ENCODE measurements at regions not wholly inside any gene's neighbourhood (a gene's known extent, or its start where the extent isn't known, plus 50 kb on each side); places are given as distances from the start of the nearest gene placed in this dataset.

DNA sequence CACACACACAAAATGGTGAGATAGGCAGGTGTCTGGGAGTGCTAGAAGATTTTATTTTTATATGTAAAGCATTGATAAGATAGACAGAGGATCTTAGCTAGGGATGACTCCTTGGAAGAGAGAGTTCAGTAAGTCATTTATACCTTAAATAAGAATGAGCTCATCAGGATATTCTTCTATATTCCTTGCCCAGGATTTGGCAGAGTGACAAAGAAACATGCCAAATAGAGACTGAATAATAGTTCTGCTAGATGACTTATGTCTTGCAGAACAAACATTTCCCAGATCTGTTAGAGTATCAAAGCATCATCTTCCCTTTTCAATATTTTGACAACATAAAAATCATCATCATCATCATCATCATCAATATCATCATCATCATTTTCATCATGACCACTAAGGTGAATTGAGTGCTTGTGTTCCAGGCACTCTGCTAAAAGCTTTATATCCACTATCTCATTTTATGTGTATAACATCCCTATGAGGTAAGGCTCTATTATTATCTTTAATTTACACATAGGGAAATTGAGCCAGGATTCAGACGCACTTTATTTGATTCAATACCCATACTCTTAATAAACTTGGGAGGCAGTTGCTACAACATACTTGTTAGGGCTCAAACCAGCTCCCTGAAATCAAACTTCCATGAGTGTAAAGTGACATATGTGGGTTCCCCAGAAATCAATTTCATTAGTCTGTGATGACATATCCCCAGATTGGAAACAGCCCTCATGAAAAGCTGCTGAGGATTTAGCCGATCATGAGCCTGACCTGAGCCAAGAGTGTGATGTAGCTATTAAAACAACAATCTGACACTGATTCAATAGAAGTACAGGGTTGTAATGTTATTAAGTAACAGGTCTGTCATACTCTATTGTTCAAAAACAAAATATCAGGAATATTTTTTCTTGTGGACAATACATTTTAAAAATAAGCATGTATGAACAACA lies 176.3 kb upstream of the SEMA6A start:
- no peak for DNase-seq
- Mint-ChIP-seq H3K4me3 (no peak overlapping the region), H3K9me3 (no peaks in the 10 kb centered on the region), H3K27me3 (no peaks in the 10 kb centered on the region), H3K4me1 (no peaks in the 10 kb centered on the region), H3K36me3 (ENCODE audit: low read depth) (no peaks in the 10 kb centered on the region), H3K27ac (no peak overlapping the region)
- intact Hi-C loops (cut with micrococcal nuclease) = no loop called here

DNA sequence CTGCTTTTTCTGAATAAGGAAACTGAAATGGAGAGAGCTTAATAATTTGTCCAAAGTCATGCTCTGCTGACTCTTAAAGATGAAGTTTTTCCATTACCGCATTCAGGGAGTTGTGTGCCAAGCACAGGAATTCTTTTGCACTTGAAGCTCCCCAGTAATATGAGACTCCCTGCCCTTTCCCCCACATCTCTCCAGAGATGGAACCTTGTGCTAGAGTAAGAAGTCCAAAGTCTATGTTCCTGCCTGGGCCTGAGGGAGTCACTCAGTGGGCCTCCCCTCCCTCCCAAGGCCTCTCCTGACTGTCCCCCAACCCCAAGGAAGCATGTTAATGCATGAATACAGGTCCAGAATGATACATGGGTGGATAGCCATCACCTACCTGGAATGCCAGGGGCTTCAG lies 173.3 kb upstream of the SEMA6A start:
- no peaks in the 10 kb centered on the region for H3K4me1 Mint-ChIP-seq
- no peaks in the 10 kb centered on the region for H3K27me3 Mint-ChIP-seq
- no peak overlapping the region for H3K27ac Mint-ChIP-seq
- H3K4me3 Mint-ChIP-seq = no peak overlapping the region
- H3K9me3 Mint-ChIP-seq = peaks cover 5% of the 10 kb centered on the region
- intact Hi-C loops (cut with micrococcal nuclease) = no loop called here
- no peak for DNase-seq
- no peaks in the 10 kb centered on the region for H3K36me3 Mint-ChIP-seq (ENCODE audit: low read depth)

DNA sequence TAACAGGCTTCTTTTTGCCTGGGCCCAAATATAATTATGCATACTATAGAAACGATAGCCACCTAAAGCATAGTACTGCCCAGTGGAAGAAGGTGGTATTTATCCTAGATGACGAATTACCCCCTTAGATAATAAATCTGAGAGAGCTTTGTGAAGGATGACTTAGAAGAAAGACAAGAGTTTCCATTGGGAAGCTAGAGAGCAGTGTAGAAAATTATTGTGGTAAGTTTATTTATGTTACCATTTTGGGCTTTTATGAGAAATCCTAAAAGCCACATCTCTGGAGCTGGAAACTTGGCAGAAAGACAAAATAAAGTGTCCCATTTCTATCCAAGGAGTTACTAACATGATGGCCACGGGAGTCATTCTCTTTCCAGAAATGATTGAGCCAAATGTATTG lies 172.0 kb upstream of the SEMA6A start:
- H3K36me3 Mint-ChIP-seq (ENCODE audit: low read depth) = no peaks in the 10 kb centered on the region
- H3K9me3 Mint-ChIP-seq = peaks cover 8% of the 10 kb centered on the region
- H3K4me1 Mint-ChIP-seq = no peaks in the 10 kb centered on the region
- no peak overlapping the region for H3K4me3 Mint-ChIP-seq
- H3K27me3 Mint-ChIP-seq = no peaks in the 10 kb centered on the region
- intact Hi-C loops (cut with micrococcal nuclease) = no loop called here
- no peak overlapping the region for H3K27ac Mint-ChIP-seq
- no peak for DNase-seq

DNA sequence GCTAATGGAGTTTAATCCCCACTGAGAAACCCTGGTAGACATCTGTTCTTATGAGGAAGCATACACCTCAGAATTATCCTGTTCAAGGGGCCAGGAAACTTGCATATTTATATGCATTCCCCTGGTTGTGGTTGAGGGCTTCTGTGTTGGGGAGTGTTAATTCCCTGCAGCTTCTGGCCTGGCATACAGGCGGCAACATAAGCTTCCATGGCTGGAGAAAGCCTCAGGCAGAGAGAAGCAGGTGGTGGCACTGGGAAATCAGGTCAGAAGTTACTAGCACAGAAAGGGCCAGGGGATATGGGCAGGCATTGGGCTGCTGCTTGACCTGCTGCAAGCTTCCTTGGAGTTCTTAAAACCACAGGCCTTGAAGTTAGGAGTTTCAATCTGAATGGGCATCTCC lies 166.1 kb upstream of the SEMA6A start:
- intact Hi-C loops (cut with micrococcal nuclease) = no loop called here
- Mint-ChIP-seq H3K36me3 (ENCODE audit: low read depth) (no peaks in the 10 kb centered on the region), H3K4me3 (no peak overlapping the region), H3K27ac (no peak overlapping the region), H3K4me1 (no peaks in the 10 kb centered on the region), H3K27me3 (no peaks in the 10 kb centered on the region), H3K9me3 (peaks cover 8% of the 10 kb centered on the region)
- no peak for DNase-seq

DNA sequence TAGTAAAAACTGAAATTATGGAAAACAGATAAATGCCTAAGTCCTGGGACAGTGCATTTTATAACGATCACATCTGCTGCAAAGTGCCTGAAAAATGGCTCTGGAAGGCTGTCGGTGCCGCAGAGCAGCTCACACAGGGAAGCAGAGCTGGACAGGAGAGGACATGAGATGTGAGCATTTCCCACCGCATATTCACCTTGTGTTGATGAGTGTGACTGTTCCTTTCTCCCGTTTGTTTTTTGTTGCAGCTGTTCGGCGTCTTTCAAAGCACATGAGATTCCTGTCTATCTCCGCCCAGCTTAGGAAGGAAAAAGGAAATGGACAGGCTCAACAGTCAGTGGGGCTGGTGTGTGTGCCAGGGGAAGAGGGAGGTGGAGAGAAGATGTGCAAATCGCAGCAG lies 164.9 kb upstream of the SEMA6A start:
- Mint-ChIP-seq H3K27ac (no peak overlapping the region), H3K4me1 (no peaks in the 10 kb centered on the region), H3K27me3 (no peaks in the 10 kb centered on the region), H3K9me3 (peaks cover 8% of the 10 kb centered on the region), H3K4me3 (no peak overlapping the region), H3K36me3 (ENCODE audit: low read depth) (no peaks in the 10 kb centered on the region)
- intact Hi-C loops (cut with micrococcal nuclease) = no loop called here
- DNase-seq = no peak

DNA sequence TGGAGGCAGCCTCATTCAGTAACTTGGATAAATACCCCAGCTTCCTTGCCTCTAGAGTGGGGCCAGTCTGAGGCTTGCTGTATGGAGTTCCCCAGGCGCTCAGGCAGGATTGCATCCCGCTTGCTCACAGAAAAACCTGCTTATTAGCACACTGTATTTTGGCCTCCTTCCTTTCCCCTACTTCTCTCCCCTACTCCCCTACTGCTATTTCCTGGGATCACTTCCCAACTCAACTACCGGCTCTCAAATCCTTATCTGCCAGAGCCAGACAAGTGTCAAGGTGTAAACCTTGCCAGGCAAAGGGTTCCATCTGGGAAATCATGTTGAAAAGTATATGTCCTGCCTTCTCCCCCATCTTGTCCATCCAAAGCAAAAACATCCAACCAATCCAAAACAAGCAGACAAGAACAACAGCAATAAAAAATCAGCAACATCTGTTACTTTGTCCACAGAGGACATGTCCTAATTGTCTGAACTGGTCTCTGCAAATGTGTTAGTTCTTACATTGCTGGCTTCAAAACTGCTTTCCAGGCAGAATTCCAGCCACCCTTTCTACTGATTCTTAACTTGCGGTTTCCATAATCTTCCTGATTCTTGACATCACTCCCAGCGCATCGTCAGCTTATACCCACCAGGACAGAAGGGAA lies 164.1 kb upstream of the SEMA6A start:
- no peak for DNase-seq
- no peak overlapping the region for H3K4me3 Mint-ChIP-seq
- no peak overlapping the region for H3K27ac Mint-ChIP-seq
- H3K4me1 Mint-ChIP-seq = no peaks in the 10 kb centered on the region
- intact Hi-C loops (cut with micrococcal nuclease) = no loop called here
- peaks cover 3% of the 10 kb centered on the region for H3K9me3 Mint-ChIP-seq
- no peaks in the 10 kb centered on the region for H3K27me3 Mint-ChIP-seq
- no peaks in the 10 kb centered on the region for H3K36me3 Mint-ChIP-seq (ENCODE audit: low read depth)

DNA sequence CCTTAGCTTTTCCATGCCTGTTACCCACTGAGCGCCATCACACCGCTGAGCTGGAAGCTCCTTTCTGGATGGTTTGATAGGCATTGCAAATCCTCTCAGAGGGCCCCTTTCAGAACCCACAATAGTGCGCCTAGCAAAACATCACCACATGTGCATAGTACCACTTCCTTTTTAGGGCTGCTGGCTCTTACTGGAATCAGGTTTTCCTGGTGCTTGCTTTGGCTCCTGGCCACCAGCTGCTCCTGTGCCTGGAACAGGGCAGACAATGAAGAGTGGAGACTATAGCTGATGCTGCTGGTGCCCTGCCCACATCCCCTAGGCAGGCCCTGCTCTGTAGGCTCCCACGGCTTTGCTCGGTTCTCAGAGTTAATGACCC lies 163.6 kb upstream of the SEMA6A start:
- peaks cover 3% of the 10 kb centered on the region for H3K9me3 Mint-ChIP-seq
- no peaks in the 10 kb centered on the region for H3K4me1 Mint-ChIP-seq

DNA sequence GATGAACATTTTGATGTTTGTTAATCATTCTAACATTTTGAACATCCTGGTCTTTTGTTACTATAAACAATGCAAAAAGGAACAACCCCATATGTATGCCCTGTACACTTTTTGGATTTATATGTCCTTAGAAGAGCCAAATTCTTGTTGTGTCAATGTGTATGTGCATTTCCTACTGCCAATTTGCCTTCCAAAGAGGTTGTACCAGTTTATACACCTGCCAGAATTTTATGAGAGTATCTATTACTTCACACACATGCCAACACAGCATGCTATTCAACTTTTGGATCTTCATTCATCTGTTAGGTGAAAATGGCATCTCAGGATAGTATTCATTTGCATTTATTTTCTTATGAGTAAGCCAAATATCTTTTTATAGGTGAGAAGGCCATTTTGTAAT lies 162.0 kb upstream of the SEMA6A start:
- no peaks in the 10 kb centered on the region for H3K36me3 Mint-ChIP-seq (ENCODE audit: low read depth)
- no peak overlapping the region for H3K4me3 Mint-ChIP-seq
- H3K27me3 Mint-ChIP-seq = no peaks in the 10 kb centered on the region
- no peak overlapping the region for H3K27ac Mint-ChIP-seq
- H3K4me1 Mint-ChIP-seq = no peaks in the 10 kb centered on the region
- no peaks in the 10 kb centered on the region for H3K9me3 Mint-ChIP-seq
- intact Hi-C loops (cut with micrococcal nuclease) = no loop called here
- DNase-seq = no peak

More for the DNA sequence above, 163.6 kb upstream of the SEMA6A start:
- intact Hi-C loops (cut with micrococcal nuclease) = no loop called here
- H3K4me3 Mint-ChIP-seq = no peak overlapping the region
- H3K36me3 Mint-ChIP-seq (ENCODE audit: low read depth) = no peaks in the 10 kb centered on the region
- H3K27ac Mint-ChIP-seq = no peak overlapping the region
- no peak for DNase-seq
- no peaks in the 10 kb centered on the region for H3K27me3 Mint-ChIP-seq

DNA sequence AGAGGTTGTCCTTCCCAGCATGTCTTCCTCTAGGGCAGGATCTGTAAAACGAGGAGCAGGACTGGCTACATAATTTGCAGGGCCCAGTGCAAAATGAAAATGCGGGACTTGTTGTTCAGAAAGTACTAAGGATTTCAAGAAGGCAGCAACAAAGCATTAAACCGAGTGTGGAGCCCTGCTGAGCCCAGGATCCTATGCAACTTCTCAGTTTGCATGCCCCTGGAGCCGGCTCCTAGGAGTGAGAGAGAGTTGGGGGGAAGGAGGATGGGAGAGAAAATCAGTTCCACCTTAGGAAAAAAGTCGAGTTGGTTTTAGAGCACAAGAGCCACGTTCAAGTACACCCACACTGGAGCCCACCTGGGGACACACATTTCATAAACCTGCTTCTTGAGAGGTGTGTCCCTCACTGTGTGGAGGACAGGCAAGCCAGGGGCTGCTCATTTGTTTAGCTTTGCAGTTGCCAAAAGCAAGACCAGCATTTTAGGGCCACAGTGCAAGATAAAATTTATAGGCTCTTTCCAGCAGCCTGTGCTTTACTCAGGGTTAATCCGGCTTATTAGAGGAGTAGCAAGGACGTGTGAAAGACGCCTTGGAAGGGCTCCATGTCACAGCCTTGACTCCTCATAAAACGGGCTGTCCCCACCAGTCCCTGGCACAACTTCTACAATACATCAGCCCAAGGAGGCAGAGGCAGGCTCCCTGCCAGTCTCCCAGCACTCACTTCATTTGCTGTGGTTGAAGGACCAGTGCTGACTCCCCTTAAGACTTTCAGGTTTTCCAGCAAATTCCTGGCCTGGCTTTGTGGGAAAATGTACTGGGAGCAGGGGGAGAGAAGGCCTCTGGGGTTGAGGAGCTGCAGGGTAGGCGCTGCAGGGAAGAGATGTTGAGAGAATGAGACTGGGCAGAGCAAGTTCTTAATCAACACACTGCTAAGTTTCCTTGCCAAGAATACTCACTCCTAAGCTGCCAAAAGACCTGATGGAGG lies 159.7 kb upstream of the SEMA6A start:
- Mint-ChIP-seq H3K36me3 (ENCODE audit: low read depth) (no peaks in the 10 kb centered on the region), H3K9me3 (no peaks in the 10 kb centered on the region), H3K4me3 (no peak overlapping the region), H3K27me3 (no peaks in the 10 kb centered on the region), H3K4me1 (no peaks in the 10 kb centered on the region), H3K27ac (no peak overlapping the region)
- intact Hi-C loops (cut with micrococcal nuclease) = no loop called here
- DNase-seq = no peak

DNA sequence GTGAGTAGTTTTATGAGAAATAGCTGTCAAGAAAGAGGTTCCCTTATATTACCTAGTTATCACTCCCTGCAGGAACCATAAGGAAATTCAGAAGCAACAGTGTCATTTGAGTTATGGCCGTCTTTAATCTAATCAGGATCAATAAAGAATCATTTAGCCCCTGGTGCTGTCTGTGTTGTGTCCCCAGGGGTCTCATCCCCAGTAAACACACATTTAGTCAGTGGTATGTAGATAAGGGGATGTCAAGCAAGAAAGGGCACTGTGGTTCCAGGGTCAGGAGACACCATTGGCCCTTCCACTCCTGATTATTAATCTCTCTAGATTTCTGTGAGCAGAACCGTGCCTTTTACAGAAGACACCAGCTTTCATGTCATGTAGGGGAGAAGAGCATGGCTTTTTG lies 158.0 kb upstream of the SEMA6A start:
- Mint-ChIP-seq H3K27ac (no peak overlapping the region), H3K36me3 (ENCODE audit: low read depth) (no peaks in the 10 kb centered on the region), H3K4me3 (no peak overlapping the region), H3K9me3 (no peaks in the 10 kb centered on the region), H3K4me1 (no peaks in the 10 kb centered on the region), H3K27me3 (no peaks in the 10 kb centered on the region)
- no peak for DNase-seq
- intact Hi-C loops (cut with micrococcal nuclease) = no loop called here

DNA sequence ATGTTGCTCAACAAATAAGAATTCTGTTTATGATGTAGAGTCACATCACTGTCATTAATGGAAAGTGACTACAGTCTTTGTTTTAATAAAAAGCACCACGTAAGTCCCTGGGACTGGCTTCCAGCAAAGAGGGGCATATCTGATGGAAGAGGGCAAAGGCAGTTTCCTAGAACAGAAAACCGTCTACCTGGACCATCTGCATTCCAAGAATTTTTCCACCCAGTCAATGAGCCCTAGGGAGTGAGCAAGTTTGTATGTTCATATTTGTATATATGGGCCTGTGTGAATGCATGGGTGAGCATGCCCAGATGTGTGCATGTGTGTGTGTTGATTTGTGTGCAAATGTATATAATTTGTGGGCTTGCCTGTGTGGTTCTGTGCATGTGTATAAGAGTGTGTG lies 156.8 kb upstream of the SEMA6A start:
- DNase-seq = no peak
- H3K4me3 Mint-ChIP-seq = no peak overlapping the region
- no peak overlapping the region for H3K27ac Mint-ChIP-seq
- H3K36me3 Mint-ChIP-seq (ENCODE audit: low read depth) = no peaks in the 10 kb centered on the region
- H3K9me3 Mint-ChIP-seq = no peaks in the 10 kb centered on the region
- H3K4me1 Mint-ChIP-seq = no peaks in the 10 kb centered on the region
- no peaks in the 10 kb centered on the region for H3K27me3 Mint-ChIP-seq
- intact Hi-C loops (cut with micrococcal nuclease) = no loop called here

DNA sequence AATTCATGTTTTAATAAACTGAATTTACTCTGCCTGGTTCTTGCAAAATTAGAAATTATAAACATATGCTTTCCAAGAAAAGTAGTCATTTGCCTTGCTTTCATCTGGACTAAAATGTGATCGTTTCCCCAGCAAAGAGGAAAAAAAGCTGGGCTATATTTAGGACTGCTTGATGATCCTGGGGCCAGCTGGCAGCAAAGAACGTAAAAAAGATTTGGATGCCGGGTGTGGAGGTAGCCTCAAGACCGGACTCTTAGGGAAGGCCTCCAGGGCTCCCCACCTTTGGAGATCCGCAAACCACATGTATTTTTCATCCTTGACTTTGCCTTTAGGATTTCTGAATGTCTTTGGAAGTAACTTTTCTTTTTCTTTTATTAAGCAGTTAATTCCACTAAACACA lies 156.1 kb upstream of the SEMA6A start:
- intact Hi-C loops (cut with micrococcal nuclease) = no loop called here
- H3K4me3 Mint-ChIP-seq = no peak overlapping the region

DNA sequence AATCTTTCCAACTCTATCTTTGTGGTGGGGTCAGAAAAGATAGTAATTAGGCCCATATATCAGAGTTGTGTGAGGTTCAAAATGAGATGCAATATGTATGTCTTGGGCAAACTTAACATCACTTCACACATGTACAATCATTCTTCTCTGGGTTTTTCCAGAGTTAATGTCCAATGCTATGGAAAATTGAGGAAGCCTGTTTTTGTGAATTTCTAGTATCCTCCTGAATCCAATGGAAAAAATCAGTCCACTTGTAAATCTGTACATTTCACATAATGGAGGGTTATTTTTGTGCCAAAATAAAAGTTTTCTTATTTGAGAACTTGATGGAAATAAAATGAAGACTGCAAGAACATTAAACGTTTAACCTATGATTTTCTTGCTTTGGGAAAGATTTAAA lies 155.6 kb upstream of the SEMA6A start:
- no peaks in the 10 kb centered on the region for H3K36me3 Mint-ChIP-seq (ENCODE audit: low read depth)
- no peak overlapping the region for H3K4me3 Mint-ChIP-seq
- H3K27me3 Mint-ChIP-seq = no peaks in the 10 kb centered on the region
- no peaks in the 10 kb centered on the region for H3K9me3 Mint-ChIP-seq
- no peak overlapping the region for H3K27ac Mint-ChIP-seq
- DNase-seq = no peak
- H3K4me1 Mint-ChIP-seq = no peaks in the 10 kb centered on the region
- intact Hi-C loops (cut with micrococcal nuclease) = no loop called here

More for the DNA sequence above, 156.1 kb upstream of the SEMA6A start:
- H3K9me3 Mint-ChIP-seq = no peaks in the 10 kb centered on the region
- H3K36me3 Mint-ChIP-seq (ENCODE audit: low read depth) = no peaks in the 10 kb centered on the region
- no peaks in the 10 kb centered on the region for H3K27me3 Mint-ChIP-seq
- no peak for DNase-seq
- no peak overlapping the region for H3K27ac Mint-ChIP-seq
- no peaks in the 10 kb centered on the region for H3K4me1 Mint-ChIP-seq

DNA sequence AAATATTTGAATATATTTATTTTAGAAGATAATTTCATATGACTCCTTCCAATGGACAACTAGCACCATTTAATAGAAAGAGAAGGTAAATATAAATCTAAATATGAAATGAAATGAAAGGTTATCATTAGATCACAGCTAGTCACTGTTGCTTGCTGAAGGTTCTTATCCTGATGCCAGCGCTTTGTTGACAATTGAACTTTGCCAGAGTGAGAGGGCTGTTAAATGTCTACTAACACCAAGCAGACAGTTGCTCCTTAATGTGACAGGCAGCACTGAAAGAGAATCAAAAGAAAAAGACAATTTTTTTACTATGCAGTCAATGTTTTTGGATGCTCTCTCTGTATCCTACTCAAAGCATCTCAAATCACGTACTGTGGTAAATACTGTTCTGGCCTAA lies 152.6 kb upstream of the SEMA6A start:
- Mint-ChIP-seq H3K36me3 (ENCODE audit: low read depth) (no peaks in the 10 kb centered on the region), H3K9me3 (no peaks in the 10 kb centered on the region), H3K27ac (no peak overlapping the region), H3K27me3 (no peaks in the 10 kb centered on the region), H3K4me1 (no peaks in the 10 kb centered on the region), H3K4me3 (no peak overlapping the region)
- intact Hi-C loops (cut with micrococcal nuclease) = no loop called here
- no peak for DNase-seq

Measured in activated CD4-positive, alpha-beta T cell treated with anti-CD3 and anti-CD28 coated beads, Interleukin-2, amount 10 ng/mL, durations not matched to agents 24 days and 14 days (primary cell).